RWPE1 (cell line): ENCODE measurements at regions not wholly inside any gene's neighbourhood (a gene's known extent, or its start where the extent isn't known, plus 50 kb on each side); places are given as distances from the start of the nearest gene placed in this dataset.

Experiments
- CTCF ChIA-PET: fragments of 350-600 bp; sonication (Branson Sonifier 250); formaldehyde crosslinking; extraction: SDS; loops from one replicate; lab custom pipeline; 2021; lab: Yijun Ruan, JAX
- POLR2A ChIA-PET: fragments of 400-600 bp; formaldehyde crosslinking; extraction: SDS; loops from one replicate; lab custom pipeline; 2020; ENCODE audit warnings: antibody characterized with exemption; ENCODE audit not compliant: low non-redundant PET; lab: Yijun Ruan, JAX
- DNase-seq: peaks from one replicate; pipeline ENCODE4 v3.0.0; 2012; ENCODE audit warnings: low spot score
- H3K27ac ChIP-seq: fragments of 450-650 bp; 2 replicates; pipeline ENCODE4 v1.5.1; 2017
- TF ChIP-seq, protein P1 (sequence below): fragments of 450-650 bp; conservative IDR thresholded peaks from 2 replicates; pipeline ENCODE4 v1.5.1; 2017; ENCODE audit warnings: low read depth, mild to moderate bottlenecking

DNA sequence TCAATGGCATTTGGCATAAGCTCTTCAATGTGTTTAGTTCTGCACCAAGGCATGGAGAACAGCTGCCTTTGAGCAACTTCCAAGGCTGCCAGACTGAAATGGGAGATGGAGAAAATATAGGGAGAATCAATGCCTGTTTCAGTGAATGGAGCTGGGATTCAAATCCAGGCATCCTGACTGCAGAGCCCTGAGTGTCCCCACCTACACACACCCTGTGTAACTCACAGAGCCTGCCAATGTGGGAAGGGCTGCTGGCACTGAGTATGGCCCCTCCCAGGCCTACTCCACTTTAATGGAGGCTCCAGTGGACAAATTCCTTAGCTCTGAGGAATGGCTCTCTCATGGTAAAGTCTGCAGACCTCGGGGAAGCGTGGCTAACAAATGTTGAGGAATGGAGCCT is 145.6 kb upstream of the TNR start:
- H3K27ac ChIP-seq = no peak overlapping the region
- CTCF ChIA-PET = no interaction called here
- POLR2A ChIA-PET = no interaction called here
- TF ChIP-seq, protein P1, sequence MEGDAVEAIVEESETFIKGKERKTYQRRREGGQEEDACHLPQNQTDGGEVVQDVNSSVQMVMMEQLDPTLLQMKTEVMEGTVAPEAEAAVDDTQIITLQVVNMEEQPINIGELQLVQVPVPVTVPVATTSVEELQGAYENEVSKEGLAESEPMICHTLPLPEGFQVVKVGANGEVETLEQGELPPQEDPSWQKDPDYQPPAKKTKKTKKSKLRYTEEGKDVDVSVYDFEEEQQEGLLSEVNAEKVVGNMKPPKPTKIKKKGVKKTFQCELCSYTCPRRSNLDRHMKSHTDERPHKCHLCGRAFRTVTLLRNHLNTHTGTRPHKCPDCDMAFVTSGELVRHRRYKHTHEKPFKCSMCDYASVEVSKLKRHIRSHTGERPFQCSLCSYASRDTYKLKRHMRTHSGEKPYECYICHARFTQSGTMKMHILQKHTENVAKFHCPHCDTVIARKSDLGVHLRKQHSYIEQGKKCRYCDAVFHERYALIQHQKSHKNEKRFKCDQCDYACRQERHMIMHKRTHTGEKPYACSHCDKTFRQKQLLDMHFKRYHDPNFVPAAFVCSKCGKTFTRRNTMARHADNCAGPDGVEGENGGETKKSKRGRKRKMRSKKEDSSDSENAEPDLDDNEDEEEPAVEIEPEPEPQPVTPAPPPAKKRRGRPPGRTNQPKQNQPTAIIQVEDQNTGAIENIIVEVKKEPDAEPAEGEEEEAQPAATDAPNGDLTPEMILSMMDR = no peak
- DNase-seq = no peak

GRCh38 chr1:175887981-175888428 is 144.6 kb upstream of the TNR start:
- no peak overlapping the region for H3K27ac ChIP-seq
- POLR2A ChIA-PET = no interaction called here
- peak; percentile 75 for DNase-seq
- TF ChIP-seq, protein P1 = peak; percentile 59
- CTCF ChIA-PET = interaction anchor here (0.6 to 1.0 kb wide), 6 partner anchors 12 to 564 kb away, joined by 3 to 5 read pairs (median 4); no protein-coding TSS in a partner anchor

- CTCF ChIA-PET = interaction anchor here (0.7 to 1.0 kb wide), 3 partner anchors 13 to 563 kb away, joined by 3 to 5 read pairs (median 3); no protein-coding TSS in a partner anchor
Measured at GRCh38 chr1:175887521-175887920, 144.1 kb upstream of the TNR start.

DNA sequence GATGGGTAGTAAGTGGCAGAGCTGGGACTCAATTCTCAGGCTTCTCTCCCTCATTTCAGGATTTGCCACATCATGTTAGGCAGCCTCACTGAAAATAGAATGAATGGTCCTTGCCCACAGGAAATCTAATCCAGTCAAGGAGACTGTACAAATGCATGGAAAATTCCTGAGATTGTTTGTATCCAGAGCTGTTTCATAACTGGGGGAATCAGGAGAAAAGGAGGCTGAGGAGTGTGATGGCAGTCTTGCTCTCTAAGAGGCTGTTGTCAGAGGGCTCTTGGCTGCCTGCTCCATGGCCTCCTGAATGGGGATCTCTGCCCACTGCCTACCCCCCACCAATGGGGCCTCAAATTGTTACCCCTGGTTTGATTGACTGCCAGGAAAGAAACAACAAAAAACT is 141.9 kb upstream of the TNR start:
- CTCF ChIA-PET = interaction anchor here (0.5 kb wide), 1 partner anchor 1740 kb away, joined by 3 read pairs; no protein-coding TSS in a partner anchor
- TF ChIP-seq, protein P1 = no peak
- POLR2A ChIA-PET = no interaction called here
- no peak for DNase-seq
- no peak overlapping the region for H3K27ac ChIP-seq

More at GRCh38 chr1:175887521-175887920, 144.1 kb upstream of the TNR start:
- no peak for DNase-seq
- no peak overlapping the region for H3K27ac ChIP-seq
- POLR2A ChIA-PET = no interaction called here
- TF ChIP-seq, protein P1 = no peak

- no peak overlapping the region for H3K27ac ChIP-seq
- ChIA-PET CTCF (no interaction called here), POLR2A (no interaction called here)
- TF ChIP-seq, protein P1 = no peak
- no peak for DNase-seq
Measured at GRCh38 chr1:175884369-175884768, 141.0 kb upstream of the TNR start.

GRCh38 chr1:175882192-175882591 is 138.8 kb upstream of the TNR start:
- ChIA-PET CTCF (no interaction called here), POLR2A (no interaction called here)
- TF ChIP-seq, protein P1 = no peak
- no peak for DNase-seq
- no peak overlapping the region for H3K27ac ChIP-seq
